Ovary (tissue), 7 donors: ENCODE measurements at regions not wholly inside any gene's neighbourhood (a gene's known extent, or its start where the extent isn't known, plus 50 kb on each side); places are given as distances from the start of the nearest gene placed in this dataset.

Experiments used
- DNase-seq, 5 donors: peaks; one replicate each; pipeline ENCODE4 v3.0.0-alpha.2; 2019 to 2020
- H3K27ac ChIP-seq, 2 donors: fragments of 200-600 bp; one replicate each; pipeline versions ENCODE4 v1.5.1 to v1.8.0; 2019 to 2022
- H3K27me3 ChIP-seq: fragments of 200-600 bp; one replicate; pipeline ENCODE4 v1.8.0; 2022
- H3K36me3 ChIP-seq: fragments of 200-600 bp; sonication (generic); one replicate; pipeline ENCODE4 v1.5.1; 2019
- H3K4me1 ChIP-seq: one replicate; pipeline ENCODE4 v1.8.1; 2013; ENCODE audit warnings: mild to moderate bottlenecking, moderate library complexity; ENCODE audit not compliant: insufficient read depth
- H3K4me3 ChIP-seq: fragments of 200-600 bp; sonication (generic); one replicate; pipeline ENCODE4 v1.5.1; 2017
- H3K9me3 ChIP-seq, 2 donors: fragments of 200-600 bp in 1 of 2; sonication (generic) in 1 of 2; one replicate each; pipeline versions ENCODE4 v1.5.1 to v1.8.1; 2013 to 2019; ENCODE audit warnings: mild to moderate bottlenecking in 1 of 2, moderate library complexity in 1 of 2
- CTCF ChIP-seq, 3 donors: fragments of 450-650 bp in 2 of 3; fragments of 200-600 bp in 1 of 3; IDR thresholded peaks; one replicate each; pipeline versions ENCODE4 v1.5.1 to v1.8.0; 2016 to 2022; ENCODE audit warnings: antibody characterized with exemption in 3 of 3, mild to moderate bottlenecking in 1 of 3
- EP300 ChIP-seq: sonication (generic); formaldehyde crosslinking; IDR thresholded peaks from one replicate; pipeline ENCODE4 v1.6.1; 2017; ENCODE audit warnings: antibody characterized with exemption
- POLR2A ChIP-seq: fragments of 450-650 bp; IDR thresholded peaks from one replicate; pipeline ENCODE4 v1.6.1; 2017; ENCODE audit warnings: antibody characterized with exemption, mild to moderate bottlenecking, moderate library complexity
- WGBS, 3 donors: extraction: QIAGEN DNeasy Blood & Tissue Kit in 1 of 3; methylation state at CpG; one replicate each; pipeline versions ENCODE4 v1.1.5 to v1.1.7; 2013 to 2017; 5-methylcytosine and 5-hydroxymethylcytosine counted together
- intact Hi-C, 4 donors: fragments of 100-400 bp; cut with DNase I; formaldehyde crosslinking; loops; one replicate each; pipeline versions ENCODE4 v1.11.0 to v1.15.1; 2022 to 2023
- donor health status: DM: no; HTN: no; CAD: no; lungs with moderate emphysema.
- donor health status: DM: no; HTN: no; CAD: no.
- donor health status: Bipolar disorder and iron deficiency.
- donor health status: DM: no; HTN: no; CAD: no.
- donor health status: DM: yes; HTN: yes; CAD: no.

- no peaks in the 10 kb centered on the region for H3K36me3 ChIP-seq
- no peak for DNase-seq
- intact Hi-C loops, result no loop called here
- TF ChIP-seq CTCF (IDR thresholded peaks at IDR 0.05) (no peak), EP300 (no peak), POLR2A (no peak)
- no peaks in the 10 kb centered on the region for H3K9me3 ChIP-seq
- 86 to 91% (median 88%) methylated on average over 2 of the region's 2 CpGs for WGBS, 3 donors
- no peak overlapping the region for H3K4me3 ChIP-seq
- H3K4me1 ChIP-seq, result no peaks in the 10 kb centered on the region
- H3K27me3 ChIP-seq, result no peaks in the 10 kb centered on the region
- H3K27ac ChIP-seq, result no peak overlapping the region
These were observed 219.7 kb upstream of the CHST9 start for GRCh38 chr18:27404855-27405254.

GRCh38 chr18:27400001-27400400 is 214.9 kb upstream of the CHST9 start:
- no peaks in the 10 kb centered on the region for H3K27me3 ChIP-seq
- no peaks in the 10 kb centered on the region for H3K4me1 ChIP-seq
- H3K9me3 ChIP-seq, result no peaks in the 10 kb centered on the region
- intact Hi-C loops, result no loop called here
- H3K4me3 ChIP-seq, result no peak overlapping the region
- H3K27ac ChIP-seq, result no peak overlapping the region
- H3K36me3 ChIP-seq, result no peaks in the 10 kb centered on the region
- 79 to 83% (median 81%) methylated on average over 9 of the region's 9 CpGs for WGBS, 3 donors
- no peak for TF ChIP-seq EP300
- TF ChIP-seq CTCF (IDR thresholded peaks at IDR 0.05), result no peak
- TF ChIP-seq POLR2A, result no peak
- no peak for DNase-seq

- DNase-seq, result no peak
- intact Hi-C loops, result no loop called here
- Histone ChIP-seq H3K9me3 (no peaks in the 10 kb centered on the region), H3K27ac (no peak overlapping the region), H3K36me3 (no peaks in the 10 kb centered on the region), H3K27me3 (no peaks in the 10 kb centered on the region), H3K4me3 (no peak overlapping the region), H3K4me1 (no peaks in the 10 kb centered on the region)
- TF ChIP-seq EP300, result no peak
- TF ChIP-seq CTCF (IDR thresholded peaks at IDR 0.05), result no peak
- TF ChIP-seq POLR2A, result no peak
- WGBS, 3 donors, result 73 to 90% (median 84%) methylated on average over 1 of the region's 1 CpG
These were observed 210.6 kb upstream of the CHST9 start for GRCh38 chr18:27395752-27396151.

GRCh38 chr18:27394687-27395086 is 209.6 kb upstream of the CHST9 start:
- DNase-seq, result no peak
- intact Hi-C loops, result loop anchor here in 1 of 4 donors (5.0 kb wide), 1 partner anchor 52 kb away; no protein-coding TSS in a partner anchor
- TF ChIP-seq CTCF (IDR thresholded peaks at IDR 0.05) (no peak), POLR2A (no peak), EP300 (no peak)
- no peaks in the 10 kb centered on the region for H3K4me1 ChIP-seq
- H3K4me3 ChIP-seq, result no peak overlapping the region
- no peaks in the 10 kb centered on the region for H3K27me3 ChIP-seq
- H3K36me3 ChIP-seq, result no peaks in the 10 kb centered on the region
- WGBS, 3 donors, result 77 to 81% (median 77%) methylated on average over 3 of the region's 3 CpGs
- no peaks in the 10 kb centered on the region for H3K9me3 ChIP-seq
- no peak overlapping the region for H3K27ac ChIP-seq
